ENCODE measurements at regions not wholly inside any gene's neighbourhood (a gene's known extent, or its start where the extent isn't known, plus 50 kb on each side); places are given as distances from the start of the nearest gene placed in this dataset.
"Not testable (repeated sequence)": the region's sequence is repeated elsewhere in the genome, so short reads cannot be mapped to it uniquely, and the experiment has no call there.

DNA sequence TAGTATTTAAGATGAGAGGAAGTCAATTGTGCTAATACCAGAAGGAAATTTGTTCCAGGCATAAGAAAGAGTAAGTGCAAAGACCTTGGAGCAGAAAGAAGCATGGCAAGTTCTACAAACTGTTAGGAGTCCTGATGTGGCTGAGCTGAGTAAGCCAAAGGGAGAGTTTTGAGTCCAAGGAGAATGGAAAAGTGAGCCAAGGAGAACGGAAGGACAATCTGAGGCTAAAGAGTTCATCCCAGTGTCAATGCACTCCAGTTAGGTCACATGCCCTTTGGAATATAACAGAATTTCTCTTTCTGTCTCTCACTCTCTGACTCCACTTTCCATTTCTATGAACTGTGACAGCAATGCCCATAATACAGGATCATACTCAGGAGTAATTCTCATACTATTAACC is 224.7 kb downstream of the CAAP1 start:
- H3K9me3 ChIP-seq = no peaks in the 10 kb centered on the region
- ChIA-PET POLR2A (no interaction called here), CTCF (no interaction called here)
- no peaks in the 10 kb centered on the region for H3K36me3 ChIP-seq (replicated peaks in 1 of 2; ENCODE audit: control insufficient read depth in 1 of 2, insufficient read depth in 2 of 2, low read length in 1 of 2)
- H3K4me2 ChIP-seq = no peak overlapping the region
- H3K4me1 ChIP-seq (ENCODE audit: control insufficient read depth in 1 of 2, insufficient read depth in 2 of 2, low read depth in 1 of 2, low read length in 1 of 2) = no peaks in the 10 kb centered on the region; a peak in 1 of 4 replicates
- H2AFZ ChIP-seq (ENCODE audit: low read depth) = no peak overlapping the region
- no peaks in the 10 kb centered on the region for H3K79me2 ChIP-seq (ENCODE audit: insufficient read depth)
- no peak overlapping the region for H3K4me3 ChIP-seq (ENCODE audit: low read depth in 2 of 2, low read length in 1 of 2)
- H3K9ac ChIP-seq = no peak overlapping the region
- no peaks in the 10 kb centered on the region for H3K9me2 ChIP-seq
- no peaks in the 10 kb centered on the region for H3F3A ChIP-seq (replicated peaks; ENCODE audit: insufficient read depth)
- no peaks in the 10 kb centered on the region for H4K20me1 ChIP-seq (ENCODE audit: insufficient read depth)
- 89% methylated on average over 1 of the region's 1 CpG for WGBS (ENCODE audit: low lambda C conversion rate)
- no peak overlapping the region for H3K27ac ChIP-seq (ENCODE audit: low read depth in 2 of 2, low read length in 1 of 2)
- TF ChIP-seq, protein P1, sequence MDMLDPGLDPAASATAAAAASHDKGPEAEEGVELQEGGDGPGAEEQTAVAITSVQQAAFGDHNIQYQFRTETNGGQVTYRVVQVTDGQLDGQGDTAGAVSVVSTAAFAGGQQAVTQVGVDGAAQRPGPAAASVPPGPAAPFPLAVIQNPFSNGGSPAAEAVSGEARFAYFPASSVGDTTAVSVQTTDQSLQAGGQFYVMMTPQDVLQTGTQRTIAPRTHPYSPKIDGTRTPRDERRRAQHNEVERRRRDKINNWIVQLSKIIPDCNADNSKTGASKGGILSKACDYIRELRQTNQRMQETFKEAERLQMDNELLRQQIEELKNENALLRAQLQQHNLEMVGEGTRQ (IDR thresholded peaks at IDR 0.05; ENCODE audit: borderline replicate concordance, low read depth, low read length) = no peak
- TF ChIP-seq MAX (IDR thresholded peaks at IDR 0.05; ENCODE audit: low read depth) (no peak), NRF1 (IDR thresholded peaks at IDR 0.05; ENCODE audit: low read depth, low read length) (no peak), RXRA (IDR thresholded peaks at IDR 0.05; ENCODE audit: borderline replicate concordance, low read depth) (no peak), RCOR1 (IDR thresholded peaks at IDR 0.05; ENCODE audit: low read length) (no peak), YY1 (IDR thresholded peaks at IDR 0.05; ENCODE audit: low read depth) (no peak)
- no peaks in the 10 kb centered on the region for H3K27me3 ChIP-seq (ENCODE audit: insufficient read depth)
- DNase-seq = no peak

- no peaks in the 10 kb centered on the region for H3K27me3 ChIP-seq (ENCODE audit: insufficient read depth)
- no peak overlapping the region for H3K4me2 ChIP-seq
- H3K36me3 ChIP-seq (replicated peaks in 1 of 2; ENCODE audit: control insufficient read depth in 1 of 2, insufficient read depth in 2 of 2, low read length in 1 of 2) = no peaks in the 10 kb centered on the region
- H3K4me3 ChIP-seq (ENCODE audit: low read depth in 2 of 2, low read length in 1 of 2) = no peak overlapping the region
- H3K79me2 ChIP-seq (ENCODE audit: insufficient read depth) = no peaks in the 10 kb centered on the region
- no peaks in the 10 kb centered on the region for H3F3A ChIP-seq (replicated peaks; ENCODE audit: insufficient read depth)
- ChIA-PET CTCF (no interaction called here), POLR2A (no interaction called here)
- H3K4me1 ChIP-seq (ENCODE audit: control insufficient read depth in 1 of 2, insufficient read depth in 2 of 2, low read depth in 1 of 2, low read length in 1 of 2) = peaks cover 0 to 8% of the 10 kb centered on the region in 2 experiments; a peak in 2 of 4 replicates
- no peaks in the 10 kb centered on the region for H4K20me1 ChIP-seq (ENCODE audit: insufficient read depth)
- 30% methylated on average over 3 of the region's 3 CpGs for WGBS (ENCODE audit: low lambda C conversion rate)
- no peak overlapping the region for H3K27ac ChIP-seq (ENCODE audit: low read depth in 2 of 2, low read length in 1 of 2)
- H2AFZ ChIP-seq (ENCODE audit: low read depth) = no peak overlapping the region
- no peaks in the 10 kb centered on the region for H3K9me2 ChIP-seq
- H3K9ac ChIP-seq = no peak overlapping the region
- TF ChIP-seq FOXM1 (IDR thresholded peaks at IDR 0.05; ENCODE audit: low read depth) = no peak
- DNase-seq = no peak
- H3K9me3 ChIP-seq = no peaks in the 10 kb centered on the region
These were observed 226.9 kb downstream of the CAAP1 start for GRCh38 chr9:26665666-26666065.

DNA sequence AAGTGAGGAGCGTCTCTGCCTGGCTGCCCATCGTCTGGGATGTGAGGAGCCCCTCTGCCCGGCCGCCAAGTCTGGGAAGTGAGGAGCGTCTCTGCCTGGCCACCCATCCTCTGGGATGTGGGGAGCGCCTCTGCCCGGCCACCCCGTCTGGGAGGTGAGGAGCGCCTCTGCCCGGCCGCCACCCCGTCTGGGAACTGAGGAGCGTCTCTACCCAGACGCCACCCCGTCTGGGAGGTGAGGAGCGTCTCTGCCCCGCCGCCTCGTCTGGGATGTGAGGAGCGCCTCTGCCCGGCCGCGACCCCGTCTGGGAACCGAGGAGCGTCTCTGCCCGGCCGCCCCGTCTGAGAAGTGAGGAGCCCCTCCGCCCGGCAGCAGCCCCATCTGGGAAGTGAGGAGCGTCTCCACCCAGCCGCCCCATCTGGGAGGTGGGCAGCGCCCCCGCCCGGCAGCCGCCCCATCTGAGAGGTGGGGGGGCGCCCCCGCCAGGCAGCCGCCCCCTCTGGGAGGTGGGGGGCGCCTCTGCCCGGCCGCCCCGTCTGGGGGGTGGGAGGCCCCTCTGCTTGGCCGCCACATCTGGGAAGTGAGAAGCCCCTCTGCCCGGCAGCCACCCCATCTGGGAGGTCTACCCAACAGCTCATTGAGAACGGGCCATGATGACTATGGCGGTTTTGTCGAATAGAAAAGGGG is 228.4 kb downstream of the CAAP1 start:
- H3K36me3 ChIP-seq (replicated peaks in 1 of 2; ENCODE audit: control insufficient read depth in 1 of 2, insufficient read depth in 2 of 2, low read length in 1 of 2); H2AFZ ChIP-seq (ENCODE audit: low read depth); H3K9ac ChIP-seq; H3K9me2 ChIP-seq; H3K27ac ChIP-seq (ENCODE audit: low read depth in 2 of 2, low read length in 1 of 2); H3K9me3 ChIP-seq; H4K20me1 ChIP-seq (ENCODE audit: insufficient read depth); H3F3A ChIP-seq (replicated peaks; ENCODE audit: insufficient read depth); H3K27me3 ChIP-seq (ENCODE audit: insufficient read depth); CTCF ChIA-PET; POLR2A ChIA-PET; DNase-seq; H3K4me3 ChIP-seq (ENCODE audit: low read depth in 2 of 2, low read length in 1 of 2); H3K4me1 ChIP-seq (ENCODE audit: control insufficient read depth in 1 of 2, insufficient read depth in 2 of 2, low read depth in 1 of 2, low read length in 1 of 2); H3K4me2 ChIP-seq; H3K79me2 ChIP-seq (ENCODE audit: insufficient read depth): not testable (repeated sequence)
- whole genome bisulfite sequencing (ENCODE audit: low lambda C conversion rate) = 80% methylated on average over 5 of the region's 49 CpGs

All from SK-N-SH (cell line).